Natural killer cell treated with Interleukin-12 subunit alpha and Interleukin-12 subunit beta and Interleukin-15 and Interleukin-18, amount 100 ng/mL, for 72 hours (primary cell): ENCODE measurements at regions not wholly inside any gene's neighbourhood (a gene's known extent, or its start where the extent isn't known, plus 50 kb on each side); places are given as distances from the start of the nearest gene placed in this dataset.

ENCODE experiments used
- ATAC-seq, 2 donors: fragments of 150-1000 bp; cut with Tn5 transposase in 1 of 2; sonication (Bioruptor Pico), chemical (Tn5 transposase) in 1 of 2; 2 replicates each; pipeline ENCODE4 v1.10.0; 2021
- DNase-seq: peaks from one replicate; pipeline ENCODE4 v3.0.0; 2022; ENCODE audit warnings: low spot score
- H3K27ac Mint-ChIP-seq, 2 donors: 1 replicate in 1 of 2; 2 replicates in 1 of 2; pipeline ENCODE4 v1.8.0; 2022; ENCODE audit warnings: mixed read lengths in 2 of 2, mild to moderate bottlenecking in 1 of 2, moderate library complexity in 1 of 2
- H3K27me3 Mint-ChIP-seq, 2 donors: 1 replicate in 1 of 2; 2 replicates in 1 of 2; pipeline ENCODE4 v1.8.0; 2022; ENCODE audit warnings: mixed read lengths in 2 of 2
- H3K36me3 Mint-ChIP-seq: one replicate; pipeline ENCODE4 v1.8.0; 2022; ENCODE audit warnings: mixed read lengths
- H3K4me1 Mint-ChIP-seq, 2 donors: 1 replicate in 1 of 2; 2 replicates in 1 of 2; pipeline ENCODE4 v1.8.0; 2022; ENCODE audit warnings: low read depth in 2 of 2, mixed read lengths in 2 of 2, mild to moderate bottlenecking in 1 of 2
- H3K4me3 Mint-ChIP-seq: one replicate; pipeline ENCODE4 v1.8.0; 2022; ENCODE audit warnings: mixed read lengths
- H3K9me3 Mint-ChIP-seq: 2 replicates; pipeline ENCODE4 v1.8.0; 2022; ENCODE audit warnings: mixed read lengths

GRCh38 chr3:177992993-177993970, 543.0 kb upstream of the KCNMB2 start:
- DNase-seq (no peak), ATAC-seq (no peak)
- Mint-ChIP-seq H3K27ac (no peak overlapping the region), H3K36me3 (no peaks in the 10 kb centered on the region), H3K9me3 (no peaks in the 10 kb centered on the region), H3K27me3 (peaks cover 0 to 2% of the 10 kb centered on the region in 2 donors), H3K4me3 (no peak overlapping the region), H3K4me1 (peaks cover 4 to 9% of the 10 kb centered on the region in 2 donors)

- Mint-ChIP-seq H3K4me3 (no peak overlapping the region), H3K27me3 (peaks cover 0 to 2% of the 10 kb centered on the region in 2 donors), H3K27ac (peak overlapping the region in 1 of 2 donors; percentile 26), H3K9me3 (peaks cover 5% of the 10 kb centered on the region), H3K4me1 (peaks cover 4 to 9% of the 10 kb centered on the region in 2 donors), H3K36me3 (peaks cover 8% of the 10 kb centered on the region)
- no peak for ATAC-seq
- DNase-seq: no peak
Measured at GRCh38 chr3:177994976-177995375, 541.3 kb upstream of the KCNMB2 start.

GRCh38 chr3:177995381-177996085, 540.7 kb upstream of the KCNMB2 start:
- Mint-ChIP-seq H3K36me3 (peaks cover 8% of the 10 kb centered on the region), H3K9me3 (peaks cover 5% of the 10 kb centered on the region), H3K27me3 (peaks cover 0 to 2% of the 10 kb centered on the region in 2 donors), H3K27ac (peak overlapping the region in 1 of 2 donors; percentile 12), H3K4me3 (no peak overlapping the region), H3K4me1 (peaks cover 4 to 9% of the 10 kb centered on the region in 2 donors)
- ATAC-seq (no peak), DNase-seq (no peak)

- Mint-ChIP-seq H3K36me3 (peaks cover 16% of the 10 kb centered on the region), H3K4me3 (peak overlapping the region; percentile 52), H3K9me3 (peaks cover 12% of the 10 kb centered on the region), H3K4me1 (peaks cover 25 to 26% of the 10 kb centered on the region in 2 donors), H3K27ac (peak overlapping the region; percentile 48 to 83), H3K27me3 (no peaks in the 10 kb centered on the region)
- DNase-seq (no peak), ATAC-seq (peak; percentile 83 to 95)
Measured at GRCh38 chr3:178001670-178002101, 534.5 kb upstream of the KCNMB2 start.

GRCh38 chr3:178002113-178002512, 534.1 kb upstream of the KCNMB2 start:
- Mint-ChIP-seq H3K36me3 (peaks cover 16% of the 10 kb centered on the region), H3K9me3 (peaks cover 12% of the 10 kb centered on the region), H3K4me1 (peaks cover 25 to 26% of the 10 kb centered on the region in 2 donors), H3K27me3 (no peaks in the 10 kb centered on the region), H3K4me3 (peak overlapping the region; percentile 52), H3K27ac (peak overlapping the region; percentile 48 to 83)
- ATAC-seq (no peak), DNase-seq (no peak)

- no peak for DNase-seq
- H3K4me3 Mint-ChIP-seq: no peak overlapping the region
Measured at GRCh38 chr3:178003756-178004155, 532.5 kb upstream of the KCNMB2 start.

GRCh38 chr3:178005961-178006360, 530.3 kb upstream of the KCNMB2 start:
- Mint-ChIP-seq H3K4me3 (no peak overlapping the region), H3K36me3 (peaks cover 7% of the 10 kb centered on the region), H3K9me3 (peaks cover 7% of the 10 kb centered on the region), H3K27me3 (peaks cover 0 to 2% of the 10 kb centered on the region in 2 donors), H3K27ac (no peak overlapping the region), H3K4me1 (peaks cover 25 to 26% of the 10 kb centered on the region in 2 donors)
- DNase-seq: no peak
- no peak for ATAC-seq

More at GRCh38 chr3:178003756-178004155, 532.5 kb upstream of the KCNMB2 start:
- peaks cover 16% of the 10 kb centered on the region for H3K36me3 Mint-ChIP-seq
- ATAC-seq: no peak
- H3K27ac Mint-ChIP-seq: no peak overlapping the region
- peaks cover 12% of the 10 kb centered on the region for H3K9me3 Mint-ChIP-seq
- peaks cover 25 to 26% of the 10 kb centered on the region in 2 donors for H3K4me1 Mint-ChIP-seq
- peaks cover 0 to 2% of the 10 kb centered on the region in 2 donors for H3K27me3 Mint-ChIP-seq

GRCh38 chr3:178010306-178010705, 525.9 kb upstream of the KCNMB2 start:
- Mint-ChIP-seq H3K36me3 (no peaks in the 10 kb centered on the region), H3K4me3 (no peak overlapping the region), H3K9me3 (no peaks in the 10 kb centered on the region), H3K27ac (no peak overlapping the region), H3K27me3 (peaks cover 0 to 2% of the 10 kb centered on the region in 2 donors), H3K4me1 (no peaks in the 10 kb centered on the region)
- ATAC-seq (no peak), DNase-seq (no peak)

GRCh38 chr3:178019645-178020044, 516.6 kb upstream of the KCNMB2 start:
- Mint-ChIP-seq H3K27ac (no peak overlapping the region), H3K9me3 (no peaks in the 10 kb centered on the region), H3K36me3 (no peaks in the 10 kb centered on the region), H3K4me1 (no peaks in the 10 kb centered on the region), H3K27me3 (no peaks in the 10 kb centered on the region), H3K4me3 (no peak overlapping the region)
- ATAC-seq (no peak), DNase-seq (no peak)

- no peak for ATAC-seq
- no peak overlapping the region for H3K27ac Mint-ChIP-seq
- no peaks in the 10 kb centered on the region for H3K27me3 Mint-ChIP-seq
- no peaks in the 10 kb centered on the region for H3K36me3 Mint-ChIP-seq
- no peak for DNase-seq
- H3K9me3 Mint-ChIP-seq: no peaks in the 10 kb centered on the region
- no peak overlapping the region for H3K4me3 Mint-ChIP-seq
- no peaks in the 10 kb centered on the region for H3K4me1 Mint-ChIP-seq
Measured at GRCh38 chr3:178022599-178022998, 513.6 kb upstream of the KCNMB2 start.

- H3K4me1 Mint-ChIP-seq: no peaks in the 10 kb centered on the region
- H3K36me3 Mint-ChIP-seq: no peaks in the 10 kb centered on the region
- H3K9me3 Mint-ChIP-seq: no peaks in the 10 kb centered on the region
- H3K4me3 Mint-ChIP-seq: no peak overlapping the region
- no peak overlapping the region for H3K27ac Mint-ChIP-seq
- H3K27me3 Mint-ChIP-seq: peaks cover 0 to 9% of the 10 kb centered on the region in 2 donors
- no peak for DNase-seq
- ATAC-seq: no peak
Measured at GRCh38 chr3:178028933-178029332, 507.3 kb upstream of the KCNMB2 start.

GRCh38 chr3:178036451-178037144, 499.6 kb upstream of the KCNMB2 start:
- ATAC-seq: no peak
- Mint-ChIP-seq H3K27me3 (peaks cover 12 to 25% of the 10 kb centered on the region in 2 donors), H3K4me3 (no peak overlapping the region), H3K36me3 (no peaks in the 10 kb centered on the region), H3K4me1 (no peaks in the 10 kb centered on the region), H3K27ac (no peak overlapping the region), H3K9me3 (no peaks in the 10 kb centered on the region)
- no peak for DNase-seq

- ATAC-seq (no peak), DNase-seq (no peak)
- Mint-ChIP-seq H3K36me3 (no peaks in the 10 kb centered on the region), H3K27ac (no peak overlapping the region), H3K4me3 (no peak overlapping the region), H3K4me1 (no peaks in the 10 kb centered on the region), H3K27me3 (peaks cover 0 to 8% of the 10 kb centered on the region in 2 donors), H3K9me3 (no peaks in the 10 kb centered on the region)
Measured at GRCh38 chr3:178041931-178042330, 494.3 kb upstream of the KCNMB2 start.
